AG04450 (cell line): ENCODE measurements at regions not wholly inside any gene's neighbourhood (a gene's known extent, or its start where the extent isn't known, plus 50 kb on each side); places are given as distances from the start of the nearest gene placed in this dataset.

Experiments used
- CTCF ChIA-PET: fragments of 300-600, 350-600 bp; formaldehyde crosslinking; extraction: SDS; loops from one replicate; lab custom pipeline; 2022; ENCODE audit warnings: antibody characterized with exemption, inconsistent platforms; lab: Charles Lee
- POLR2A ChIA-PET: fragments of 350-600 bp; formaldehyde crosslinking; extraction: SDS; loops from one replicate; lab custom pipeline; 2021; ENCODE audit warnings: antibody characterized with exemption, inconsistent platforms; lab: Yijun Ruan, JAX
- DNase-seq: peaks from one replicate; pipeline ENCODE4 v3.0.0-alpha.2; 2011; ENCODE audit warnings: low read depth, low spot score
- H3K27ac ChIP-seq: one replicate; pipeline ENCODE4 v1.5.1; 2012; ENCODE audit warnings: low read depth, low read length, control low read depth
- H3K27me3 ChIP-seq: one replicate; pipeline ENCODE4 v1.6.0; 2012; ENCODE audit warnings: low read length; ENCODE audit not compliant: control insufficient read depth, insufficient read depth
- H3K4me3 ChIP-seq: 2 replicates; pipeline ENCODE4 v1.5.1; 2011; ENCODE audit warnings: mild to moderate bottlenecking, low read depth, low read length, control low read depth
- H3K9me3 ChIP-seq: 2 replicates; pipeline ENCODE4 v1.5.1; 2012; ENCODE audit warnings: low read length; ENCODE audit not compliant: control insufficient read depth, insufficient read depth
- CTCF ChIP-seq: IDR thresholded peaks from 2 replicates; pipeline ENCODE4 v1.5.1; 2011; ENCODE audit warnings: low read depth, low read length, control low read depth, inconsistent platforms

GRCh38 chr11:13091373-13091772 is 82.3 kb downstream of the RASSF10 start:
- Histone ChIP-seq H3K9me3 (no peaks in the 10 kb centered on the region), H3K27me3 (peaks cover 11% of the 10 kb centered on the region), H3K27ac (no peak overlapping the region), H3K4me3 (no peak overlapping the region)
- no peak for DNase-seq
- ChIA-PET POLR2A (no interaction called here), CTCF (interaction anchor here (0.7 kb wide), 1 partner anchor 1741 kb away, joined by 3 read pairs; no protein-coding TSS in a partner anchor)
- TF ChIP-seq CTCF, result no peak

- POLR2A ChIA-PET, result no interaction called here
- Histone ChIP-seq H3K27me3 (peaks cover 11% of the 10 kb centered on the region), H3K4me3 (no peak overlapping the region), H3K9me3 (no peaks in the 10 kb centered on the region), H3K27ac (no peak overlapping the region)
- CTCF ChIA-PET, result interaction anchor here (0.7 kb wide), 1 partner anchor 1741 kb away, joined by 3 read pairs; no protein-coding TSS in a partner anchor
- no peak for DNase-seq
- TF ChIP-seq CTCF, result no peak
These were observed 82.7 kb downstream of the RASSF10 start for GRCh38 chr11:13091804-13092203.

GRCh38 chr11:13094930-13095687 is 86.0 kb downstream of the RASSF10 start:
- no peaks in the 10 kb centered on the region for H3K9me3 ChIP-seq
- H3K4me3 ChIP-seq, result no peak overlapping the region
- H3K27ac ChIP-seq, result no peak overlapping the region
- ChIA-PET POLR2A (no interaction called here), CTCF (no interaction called here)
- TF ChIP-seq CTCF, result no peak
- peaks cover 11% of the 10 kb centered on the region for H3K27me3 ChIP-seq
- DNase-seq, result no peak

- H3K27me3 ChIP-seq, result peaks cover 6% of the 10 kb centered on the region
- H3K4me3 ChIP-seq, result no peak overlapping the region
- no peaks in the 10 kb centered on the region for H3K9me3 ChIP-seq
- H3K27ac ChIP-seq, result no peak overlapping the region
- no peak for DNase-seq
- CTCF ChIA-PET, result no interaction called here
- POLR2A ChIA-PET, result no interaction called here
- TF ChIP-seq CTCF, result no peak
These were observed 88.9 kb downstream of the RASSF10 start for GRCh38 chr11:13098063-13098462.

GRCh38 chr11:13098616-13099289 is 89.6 kb downstream of the RASSF10 start:
- peaks cover 7% of the 10 kb centered on the region for H3K27me3 ChIP-seq
- no peak for TF ChIP-seq CTCF
- CTCF ChIA-PET, result no interaction called here
- H3K27ac ChIP-seq, result no peak overlapping the region
- H3K9me3 ChIP-seq, result no peaks in the 10 kb centered on the region
- POLR2A ChIA-PET, result no interaction called here
- DNase-seq, result no peak
- no peak overlapping the region for H3K4me3 ChIP-seq
